Esophagus muscularis mucosa (tissue), 4 donors: ENCODE measurements at regions not wholly inside any gene's neighbourhood (a gene's known extent, or its start where the extent isn't known, plus 50 kb on each side); places are given as distances from the start of the nearest gene placed in this dataset.

Source experiments
- DNase-seq: peaks from one replicate; pipeline ENCODE4 v3.0.0-alpha.2; 2017; ENCODE audit errors: extremely low spot score
- H3K27ac ChIP-seq, 4 donors: fragments of 200-600 bp; sonication (generic); replicated peaks in 1 of 4; 1 replicate in 3 of 4; 2 replicates in 1 of 4; pipeline ENCODE4 v1.5.1; 2016 to 2019; ENCODE audit warnings: mild to moderate bottlenecking in 1 of 4
- H3K27me3 ChIP-seq, 4 donors: fragments of 200-600 bp; sonication (generic); one replicate each; pipeline versions ENCODE4 v1.5.1 to v1.6.0; 2016 to 2019
- H3K36me3 ChIP-seq, 4 donors: fragments of 200-600 bp; sonication (generic); one replicate each; pipeline ENCODE4 v1.5.1; 2016 to 2019
- H3K4me1 ChIP-seq, 4 donors: fragments of 200-600 bp; sonication (generic); one replicate each; pipeline ENCODE4 v1.5.1; 2016 to 2019
- H3K4me3 ChIP-seq, 4 donors: fragments of 200-600 bp; sonication (generic); 1 replicate in 2 of 4; 2 replicates in 2 of 4; pipeline ENCODE4 v1.5.1; 2016 to 2019; ENCODE audit warnings: mild to moderate bottlenecking in 4 of 4, moderate library complexity in 1 of 4
- H3K9me3 ChIP-seq, 4 donors: fragments of 200-600 bp; sonication (generic); 1 replicate in 3 of 4; 2 replicates in 1 of 4; pipeline ENCODE4 v1.5.1; 2016 to 2019
- CTCF ChIP-seq, 3 experiments: fragments of 200-600 bp in 2 of 3; fragments of 450-650 bp in 1 of 3; sonication (generic) in 2 of 3; IDR thresholded peaks; one replicate each; pipeline ENCODE4 v1.5.1; 2017 to 2019; ENCODE audit warnings: antibody characterized with exemption in 3 of 3, mild to moderate bottlenecking in 2 of 3, moderate library complexity in 1 of 3
- EP300 ChIP-seq: sonication (generic); formaldehyde crosslinking; IDR thresholded peaks from one replicate; pipeline ENCODE4 v1.6.1; 2017; ENCODE audit warnings: antibody characterized with exemption
- POLR2A ChIP-seq: fragments of 450-650 bp; IDR thresholded peaks from one replicate; pipeline ENCODE4 v1.6.1; 2017; ENCODE audit warnings: antibody characterized with exemption, moderate library complexity, mild to moderate bottlenecking, low read depth
- POLR2AphosphoS5 ChIP-seq, 2 donors: sonication (generic); formaldehyde crosslinking; IDR thresholded peaks; one replicate each; pipeline ENCODE4 v1.6.1; 2017; ENCODE audit warnings: antibody characterized with exemption in 2 of 2
- WGBS: methylation state at CpG from one replicate; pipeline ENCODE4 v1.1.5; 2018; 5-methylcytosine and 5-hydroxymethylcytosine counted together
- intact Hi-C: fragments of 100-400 bp; cut with DNase I; formaldehyde crosslinking; loops from one replicate; pipeline ENCODE4 v1.15.1; 2023

- intact Hi-C loops, result no loop called here
- Histone ChIP-seq H3K36me3 (no peaks in the 10 kb centered on the region), H3K4me3 (no peak overlapping the region), H3K4me1 (no peaks in the 10 kb centered on the region), H3K9me3 (no peaks in the 10 kb centered on the region), H3K27ac (no peak overlapping the region), H3K27me3 (no peaks in the 10 kb centered on the region)
- WGBS, result 77% methylated on average over 4 of the region's 4 CpGs
- no peak for DNase-seq
- no peak for TF ChIP-seq POLR2AphosphoS5 (IDR thresholded peaks at IDR 0.05)
- no peak for TF ChIP-seq CTCF (IDR thresholded peaks at IDR 0.05)
- TF ChIP-seq POLR2A, result no peak
- no peak for TF ChIP-seq EP300
Observed at GRCh38 chr3:28122227-28122626, 119.2 kb upstream of the CMC1 start.

GRCh38 chr3:28124882-28125281, 116.5 kb upstream of the CMC1 start:
- Histone ChIP-seq H3K4me3 (no peak overlapping the region), H3K27ac (no peak overlapping the region), H3K36me3 (no peaks in the 10 kb centered on the region), H3K27me3 (no peaks in the 10 kb centered on the region), H3K9me3 (no peaks in the 10 kb centered on the region), H3K4me1 (no peaks in the 10 kb centered on the region)
- no peak for TF ChIP-seq POLR2AphosphoS5 (IDR thresholded peaks at IDR 0.05)
- TF ChIP-seq POLR2A, result no peak
- no peak for TF ChIP-seq EP300
- TF ChIP-seq CTCF (IDR thresholded peaks at IDR 0.05), result no peak
- intact Hi-C loops, result no loop called here
- no peak for DNase-seq
- 66% methylated on average over 3 of the region's 3 CpGs for WGBS

GRCh38 chr3:28125342-28125741, 116.1 kb upstream of the CMC1 start:
- TF ChIP-seq EP300 (no peak), CTCF (IDR thresholded peaks at IDR 0.05) (no peak), POLR2A (no peak), POLR2AphosphoS5 (IDR thresholded peaks at IDR 0.05) (no peak)
- Histone ChIP-seq H3K4me3 (no peak overlapping the region), H3K36me3 (no peaks in the 10 kb centered on the region), H3K27ac (no peak overlapping the region), H3K9me3 (no peaks in the 10 kb centered on the region), H3K27me3 (no peaks in the 10 kb centered on the region), H3K4me1 (no peaks in the 10 kb centered on the region)
- no peak for DNase-seq
- intact Hi-C loops, result no loop called here

- DNase-seq, result no peak
- no peak for TF ChIP-seq EP300
- TF ChIP-seq POLR2A, result no peak
- no peak for TF ChIP-seq POLR2AphosphoS5 (IDR thresholded peaks at IDR 0.05)
- no peak for TF ChIP-seq CTCF (IDR thresholded peaks at IDR 0.05)
- H3K36me3 ChIP-seq, result no peaks in the 10 kb centered on the region
- WGBS, result 71% methylated on average over 2 of the region's 2 CpGs
- H3K27ac ChIP-seq, result no peak overlapping the region
- no peak overlapping the region for H3K4me3 ChIP-seq
- intact Hi-C loops, result no loop called here
- H3K4me1 ChIP-seq, result no peaks in the 10 kb centered on the region
- H3K9me3 ChIP-seq, result no peaks in the 10 kb centered on the region
- no peaks in the 10 kb centered on the region for H3K27me3 ChIP-seq
Observed at GRCh38 chr3:28130836-28131235, 110.6 kb upstream of the CMC1 start.

- Histone ChIP-seq H3K27ac (no peak overlapping the region), H3K9me3 (no peaks in the 10 kb centered on the region), H3K36me3 (no peaks in the 10 kb centered on the region), H3K4me3 (no peak overlapping the region), H3K4me1 (no peaks in the 10 kb centered on the region), H3K27me3 (no peaks in the 10 kb centered on the region)
- WGBS, result 58% methylated on average over 5 of the region's 5 CpGs
- intact Hi-C loops, result no loop called here
- DNase-seq, result no peak
- no peak for TF ChIP-seq POLR2A
- no peak for TF ChIP-seq CTCF (IDR thresholded peaks at IDR 0.05)
Observed at GRCh38 chr3:28132941-28133340, 108.5 kb upstream of the CMC1 start.
